Mucosa of descending colon (tissue), 3 donors: ENCODE measurements at regions not wholly inside any gene's neighbourhood (a gene's known extent, or its start where the extent isn't known, plus 50 kb on each side); places are given as distances from the start of the nearest gene placed in this dataset.

Source experiments
- ATAC-seq: fragments of 200-7000 bp; cut with Tn5 transposase; one replicate; pipeline ENCODE4 v1.9.1; 2020; ENCODE audit warnings: mild to moderate bottlenecking, moderate library complexity
- DNase-seq, 3 donors: peaks; one replicate each; pipeline ENCODE4 v3.0.0-alpha.2; 2020
- H3K36me3 ChIP-seq: fragments of 200-600 bp; one replicate; pipeline ENCODE4 v1.8.0; 2021; ENCODE audit warnings: low read depth, mild to moderate bottlenecking
- H3K4me1 ChIP-seq: fragments of 200-600 bp; one replicate; pipeline ENCODE4 v1.8.0; 2021; ENCODE audit warnings: low read depth, mild to moderate bottlenecking
- H3K4me3 ChIP-seq: fragments of 200-600 bp; one replicate; pipeline ENCODE4 v1.8.0; 2021; ENCODE audit warnings: mild to moderate bottlenecking
- H3K9me3 ChIP-seq: fragments of 200-600 bp; one replicate; pipeline ENCODE4 v1.8.0; 2021; ENCODE audit warnings: mild to moderate bottlenecking
- intact Hi-C, 2 donors: fragments of 100-400 bp; cut with DNase I in 1 of 2; cut with micrococcal nuclease in 1 of 2; formaldehyde crosslinking; loops; one replicate each; pipeline versions ENCODE4 v1.11.0 to v1.11.1; 2022; cut with DNase I, micrococcal nuclease
- TF ChIP-seq, protein P1 (sequence below): fragments of 200-600 bp; IDR thresholded peaks from one replicate; pipeline ENCODE4 v1.8.0; 2022; ENCODE audit warnings: antibody characterized with exemption, mild to moderate bottlenecking
- donor health status: DM: no; HTN: no; CAD: no; lungs with moderate emphysema.
- donor health status: DM: no; HTN: no; CAD: no.
- donor health status: DM: no; HTN: yes; CAD: no.

DNA sequence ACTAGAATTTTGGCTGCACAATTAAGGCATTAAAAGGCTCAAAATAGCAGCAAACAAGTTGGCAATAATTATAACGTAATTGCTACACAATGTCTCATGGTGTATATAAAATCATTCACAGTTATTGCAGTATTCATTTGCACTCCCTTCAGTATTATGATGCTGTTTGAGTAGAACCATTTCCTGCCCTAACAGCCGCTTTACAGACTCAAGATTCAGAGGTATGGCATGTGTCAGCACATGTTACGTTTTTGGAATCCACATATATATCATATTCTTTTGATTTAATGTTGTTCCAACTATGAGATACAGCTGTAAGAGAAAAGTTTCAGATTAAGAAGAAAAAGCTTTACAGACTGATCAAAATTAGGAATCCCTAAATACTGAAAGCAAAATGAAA lies 56.3 kb upstream of the NCKAP5 start:
- intact Hi-C loops, result no loop called here
- no peaks in the 10 kb centered on the region for H3K9me3 ChIP-seq
- no peaks in the 10 kb centered on the region for H3K4me1 ChIP-seq
- no peak overlapping the region for H3K4me3 ChIP-seq
- ATAC-seq, result no peak
- no peak for DNase-seq
- no peaks in the 10 kb centered on the region for H3K36me3 ChIP-seq
- TF ChIP-seq, protein P1, sequence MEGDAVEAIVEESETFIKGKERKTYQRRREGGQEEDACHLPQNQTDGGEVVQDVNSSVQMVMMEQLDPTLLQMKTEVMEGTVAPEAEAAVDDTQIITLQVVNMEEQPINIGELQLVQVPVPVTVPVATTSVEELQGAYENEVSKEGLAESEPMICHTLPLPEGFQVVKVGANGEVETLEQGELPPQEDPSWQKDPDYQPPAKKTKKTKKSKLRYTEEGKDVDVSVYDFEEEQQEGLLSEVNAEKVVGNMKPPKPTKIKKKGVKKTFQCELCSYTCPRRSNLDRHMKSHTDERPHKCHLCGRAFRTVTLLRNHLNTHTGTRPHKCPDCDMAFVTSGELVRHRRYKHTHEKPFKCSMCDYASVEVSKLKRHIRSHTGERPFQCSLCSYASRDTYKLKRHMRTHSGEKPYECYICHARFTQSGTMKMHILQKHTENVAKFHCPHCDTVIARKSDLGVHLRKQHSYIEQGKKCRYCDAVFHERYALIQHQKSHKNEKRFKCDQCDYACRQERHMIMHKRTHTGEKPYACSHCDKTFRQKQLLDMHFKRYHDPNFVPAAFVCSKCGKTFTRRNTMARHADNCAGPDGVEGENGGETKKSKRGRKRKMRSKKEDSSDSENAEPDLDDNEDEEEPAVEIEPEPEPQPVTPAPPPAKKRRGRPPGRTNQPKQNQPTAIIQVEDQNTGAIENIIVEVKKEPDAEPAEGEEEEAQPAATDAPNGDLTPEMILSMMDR, result no peak

DNA sequence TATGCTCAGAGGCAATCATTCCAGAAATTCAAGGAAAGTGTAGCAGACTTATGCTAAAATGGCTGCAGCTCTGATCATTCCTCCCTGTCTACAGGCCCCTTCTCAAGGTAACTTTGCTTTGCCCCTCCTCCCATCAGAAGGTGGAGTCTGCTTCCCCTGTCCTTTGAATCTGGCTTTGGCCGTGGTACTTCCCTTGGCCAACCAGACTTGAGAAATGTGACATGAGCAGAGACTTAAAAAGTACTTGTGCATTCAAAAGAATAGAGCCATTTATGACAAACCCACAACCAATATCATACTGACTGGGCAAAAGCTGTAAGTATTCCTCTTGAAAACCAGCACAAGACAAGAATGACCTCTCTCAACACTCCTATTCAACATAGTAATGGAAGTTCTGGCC lies 59.5 kb upstream of the NCKAP5 start:
- H3K4me3 ChIP-seq, result no peak overlapping the region
- H3K9me3 ChIP-seq, result no peaks in the 10 kb centered on the region
- H3K36me3 ChIP-seq, result no peaks in the 10 kb centered on the region
- ATAC-seq, result no peak
- H3K4me1 ChIP-seq, result no peaks in the 10 kb centered on the region
- no peak for DNase-seq
- intact Hi-C loops, result no loop called here
- TF ChIP-seq, protein P1, result no peak

DNA sequence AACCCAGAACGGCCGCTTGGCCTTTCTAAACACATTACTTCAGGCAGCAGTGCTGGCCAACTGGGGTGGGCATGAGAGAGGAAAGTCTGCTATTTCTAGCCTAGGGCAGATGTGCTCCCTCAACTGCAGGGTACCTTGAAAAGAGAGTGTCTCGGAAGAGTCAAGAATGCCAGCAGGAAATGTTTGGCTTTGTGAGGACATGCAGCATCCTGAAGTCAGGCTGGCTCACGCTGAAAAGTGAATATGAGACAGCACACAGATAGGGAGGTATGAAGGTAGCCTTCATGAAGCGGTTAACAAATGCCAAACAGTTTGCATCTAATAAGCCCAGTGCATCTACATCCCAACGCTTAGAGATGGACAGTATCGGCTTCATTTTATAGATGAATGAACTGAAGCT lies 65.0 kb upstream of the NCKAP5 start:
- H3K9me3 ChIP-seq, result no peaks in the 10 kb centered on the region
- no peaks in the 10 kb centered on the region for H3K36me3 ChIP-seq
- DNase-seq (no peak), ATAC-seq (no peak)
- intact Hi-C loops, result no loop called here
- no peaks in the 10 kb centered on the region for H3K4me1 ChIP-seq
- no peak overlapping the region for H3K4me3 ChIP-seq
- TF ChIP-seq, protein P1, result no peak

DNA sequence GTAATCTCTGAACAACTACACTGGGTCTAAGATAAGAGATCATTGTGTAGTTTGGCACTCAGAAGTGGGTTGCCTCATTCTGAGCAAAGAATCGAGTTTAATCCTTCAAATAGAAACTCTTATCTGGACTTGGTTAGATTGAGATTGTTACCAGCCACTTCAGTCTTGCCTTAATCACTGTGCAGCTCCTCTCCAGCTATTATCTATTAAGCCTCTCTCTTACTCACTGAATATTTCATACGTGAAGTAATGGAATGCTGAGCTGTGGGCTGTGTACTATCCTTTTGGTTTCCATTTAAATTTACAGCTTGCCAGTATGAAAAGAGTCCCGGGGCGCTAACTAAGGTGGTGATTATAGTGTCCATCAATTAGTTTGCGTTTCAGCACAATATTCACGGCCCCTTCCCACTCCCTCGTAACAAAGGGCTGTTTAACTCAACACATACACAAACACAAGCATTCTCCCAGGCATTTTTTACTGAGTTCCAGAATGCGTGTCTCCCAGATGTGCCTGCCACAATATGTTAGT lies 65.7 kb upstream of the NCKAP5 start:
- Histone ChIP-seq H3K9me3 (no peaks in the 10 kb centered on the region), H3K4me3 (no peak overlapping the region), H3K4me1 (no peaks in the 10 kb centered on the region), H3K36me3 (no peaks in the 10 kb centered on the region)
- TF ChIP-seq, protein P1, result no peak
- no peak for ATAC-seq
- no peak for DNase-seq
- intact Hi-C loops, result no loop called here

DNA sequence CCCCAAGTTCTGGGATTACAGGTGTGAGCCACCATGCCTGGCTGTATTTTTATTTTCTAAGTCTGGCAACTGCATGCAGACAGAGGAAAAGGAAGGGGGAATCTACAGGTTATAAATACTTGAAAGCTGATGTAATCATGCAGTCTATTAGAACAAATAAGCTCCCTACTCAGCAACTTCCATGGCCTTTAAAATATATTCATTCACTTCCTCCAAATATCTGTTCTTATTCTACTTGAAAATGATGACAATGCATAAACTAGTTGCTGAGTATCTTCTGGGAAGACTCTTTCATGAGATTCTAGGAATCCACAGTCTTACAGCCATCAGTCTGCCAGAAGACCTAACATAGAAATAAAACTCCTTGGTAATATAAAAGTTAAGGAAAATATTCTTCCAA lies 66.9 kb upstream of the NCKAP5 start:
- Histone ChIP-seq H3K4me1 (no peaks in the 10 kb centered on the region), H3K9me3 (no peaks in the 10 kb centered on the region), H3K4me3 (no peak overlapping the region), H3K36me3 (no peaks in the 10 kb centered on the region)
- DNase-seq, result no peak
- intact Hi-C loops, result no loop called here
- TF ChIP-seq, protein P1, result no peak
- ATAC-seq, result no peak

DNA sequence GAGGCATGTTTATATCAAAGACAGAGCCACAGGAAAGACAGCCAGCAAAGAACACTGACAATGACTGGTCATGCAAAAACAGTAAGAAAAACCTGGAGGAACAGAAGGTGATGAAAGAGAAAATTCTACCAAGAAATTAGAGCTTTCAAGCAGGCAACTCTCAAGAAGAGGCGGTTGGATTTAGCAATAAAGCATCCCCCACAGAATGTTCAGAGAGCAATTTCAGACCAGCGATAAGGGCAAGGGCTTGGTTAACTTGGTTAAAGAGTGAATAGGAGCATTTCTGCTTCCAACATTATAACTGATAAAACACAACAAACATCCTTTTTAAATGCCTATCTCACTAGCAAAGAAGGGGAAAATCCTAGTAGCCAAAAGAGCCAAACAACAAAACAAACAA lies 68.0 kb upstream of the NCKAP5 start:
- H3K9me3 ChIP-seq, result no peaks in the 10 kb centered on the region

More for the DNA sequence above, 68.0 kb upstream of the NCKAP5 start:
- TF ChIP-seq, protein P1, result no peak
- DNase-seq, result no peak
- Histone ChIP-seq H3K4me1 (no peaks in the 10 kb centered on the region), H3K4me3 (no peak overlapping the region), H3K36me3 (no peaks in the 10 kb centered on the region)
- intact Hi-C loops, result no loop called here
- no peak for ATAC-seq
